Liver (tissue), 3 donors: ENCODE measurements at regions not wholly inside any gene's neighbourhood (a gene's known extent, or its start where the extent isn't known, plus 50 kb on each side); places are given as distances from the start of the nearest gene placed in this dataset.

Experiments
- EGR1 ChIP-seq, 2 donors: IDR thresholded peaks; 2 replicates each; pipeline ENCODE4 v1.6.1; 2016 to 2018; ENCODE audit warnings: antibody characterized with exemption in 2 of 2, low read depth in 2 of 2
- JUND ChIP-seq, 2 donors: IDR thresholded peaks; 2 replicates each; pipeline ENCODE4 v1.6.1; 2016; ENCODE audit warnings: antibody characterized with exemption in 2 of 2
- NR2F2 ChIP-seq: IDR thresholded peaks from 2 replicates; pipeline ENCODE4 v1.6.1; 2016; ENCODE audit warnings: antibody characterized with exemption
- RAD21 ChIP-seq, 2 donors: IDR thresholded peaks; 2 replicates each; pipeline ENCODE4 v1.6.1; 2016; ENCODE audit warnings: antibody characterized with exemption in 2 of 2, mild to moderate bottlenecking in 2 of 2
- TAF1 ChIP-seq: conservative IDR thresholded peaks from 2 replicates; pipeline ENCODE4 v1.6.1; 2016; ENCODE audit warnings: antibody characterized with exemption, mild to moderate bottlenecking
- YY1 ChIP-seq: IDR thresholded peaks from 2 replicates; pipeline ENCODE4 v1.6.1; 2016; ENCODE audit warnings: antibody characterized with exemption, mild to moderate bottlenecking
- TF ChIP-seq, protein P1 (sequence below): fragments of 150-350 bp; IDR thresholded peaks from 2 replicates; pipeline ENCODE4 v1.5.1; 2017; ENCODE audit warnings: improper control_type of control experiment, low read depth, low read length; ENCODE audit not compliant: missing input control
- TF ChIP-seq, protein P2 (sequence below): IDR thresholded peaks from 2 replicates; pipeline ENCODE4 v1.6.1; 2016; ENCODE audit warnings: antibody characterized with exemption
- TF ChIP-seq, protein P3 (sequence below): IDR thresholded peaks from 2 replicates; pipeline ENCODE4 v1.6.1; 2016; ENCODE audit warnings: antibody characterized with exemption
- TF ChIP-seq, protein P4 (sequence below): IDR thresholded peaks from 2 replicates; pipeline ENCODE4 v1.6.1; 2016; ENCODE audit warnings: antibody characterized with exemption
- TF ChIP-seq, protein P5 (sequence below): IDR thresholded peaks from 2 replicates; pipeline ENCODE4 v1.6.1; 2016; ENCODE audit warnings: antibody characterized with exemption, mild to moderate bottlenecking
- donor health status: healthy.
- donor health status: healthy.

DNA sequence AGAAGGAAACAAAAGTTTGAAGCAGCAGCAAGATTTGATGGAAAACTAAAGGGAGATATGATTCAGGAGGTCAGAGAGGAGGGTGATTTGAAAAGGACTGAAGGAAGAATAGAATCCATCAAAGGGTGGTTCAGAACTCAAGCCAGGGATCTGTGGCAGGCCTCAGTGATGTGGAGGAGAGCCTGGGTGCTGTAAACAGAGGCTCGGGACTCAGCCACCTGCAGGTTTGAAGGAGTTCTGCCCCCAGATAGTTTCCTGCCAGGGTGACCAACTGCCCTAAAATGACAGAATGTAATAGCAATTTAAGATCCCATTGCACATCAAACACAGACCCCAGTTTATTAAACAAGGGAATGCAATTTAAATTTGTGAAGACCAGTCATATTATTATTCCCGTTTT is 204.0 kb upstream of the FAT1 start:
- TF ChIP-seq, protein P1, sequence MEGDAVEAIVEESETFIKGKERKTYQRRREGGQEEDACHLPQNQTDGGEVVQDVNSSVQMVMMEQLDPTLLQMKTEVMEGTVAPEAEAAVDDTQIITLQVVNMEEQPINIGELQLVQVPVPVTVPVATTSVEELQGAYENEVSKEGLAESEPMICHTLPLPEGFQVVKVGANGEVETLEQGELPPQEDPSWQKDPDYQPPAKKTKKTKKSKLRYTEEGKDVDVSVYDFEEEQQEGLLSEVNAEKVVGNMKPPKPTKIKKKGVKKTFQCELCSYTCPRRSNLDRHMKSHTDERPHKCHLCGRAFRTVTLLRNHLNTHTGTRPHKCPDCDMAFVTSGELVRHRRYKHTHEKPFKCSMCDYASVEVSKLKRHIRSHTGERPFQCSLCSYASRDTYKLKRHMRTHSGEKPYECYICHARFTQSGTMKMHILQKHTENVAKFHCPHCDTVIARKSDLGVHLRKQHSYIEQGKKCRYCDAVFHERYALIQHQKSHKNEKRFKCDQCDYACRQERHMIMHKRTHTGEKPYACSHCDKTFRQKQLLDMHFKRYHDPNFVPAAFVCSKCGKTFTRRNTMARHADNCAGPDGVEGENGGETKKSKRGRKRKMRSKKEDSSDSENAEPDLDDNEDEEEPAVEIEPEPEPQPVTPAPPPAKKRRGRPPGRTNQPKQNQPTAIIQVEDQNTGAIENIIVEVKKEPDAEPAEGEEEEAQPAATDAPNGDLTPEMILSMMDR = no peak
- TF ChIP-seq YY1 (no peak), NR2F2 (no peak), RAD21 (IDR thresholded peaks at IDR 0.05) (no peak), TAF1 (no peak), JUND (IDR thresholded peaks at IDR 0.05) (no peak), EGR1 (IDR thresholded peaks at IDR 0.05; ENCODE audit: low read depth in 2 of 2) (no peak)
- TF ChIP-seq, protein P2, sequence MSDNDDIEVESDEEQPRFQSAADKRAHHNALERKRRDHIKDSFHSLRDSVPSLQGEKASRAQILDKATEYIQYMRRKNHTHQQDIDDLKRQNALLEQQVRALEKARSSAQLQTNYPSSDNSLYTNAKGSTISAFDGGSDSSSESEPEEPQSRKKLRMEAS = no peak
- TF ChIP-seq, protein P3, sequence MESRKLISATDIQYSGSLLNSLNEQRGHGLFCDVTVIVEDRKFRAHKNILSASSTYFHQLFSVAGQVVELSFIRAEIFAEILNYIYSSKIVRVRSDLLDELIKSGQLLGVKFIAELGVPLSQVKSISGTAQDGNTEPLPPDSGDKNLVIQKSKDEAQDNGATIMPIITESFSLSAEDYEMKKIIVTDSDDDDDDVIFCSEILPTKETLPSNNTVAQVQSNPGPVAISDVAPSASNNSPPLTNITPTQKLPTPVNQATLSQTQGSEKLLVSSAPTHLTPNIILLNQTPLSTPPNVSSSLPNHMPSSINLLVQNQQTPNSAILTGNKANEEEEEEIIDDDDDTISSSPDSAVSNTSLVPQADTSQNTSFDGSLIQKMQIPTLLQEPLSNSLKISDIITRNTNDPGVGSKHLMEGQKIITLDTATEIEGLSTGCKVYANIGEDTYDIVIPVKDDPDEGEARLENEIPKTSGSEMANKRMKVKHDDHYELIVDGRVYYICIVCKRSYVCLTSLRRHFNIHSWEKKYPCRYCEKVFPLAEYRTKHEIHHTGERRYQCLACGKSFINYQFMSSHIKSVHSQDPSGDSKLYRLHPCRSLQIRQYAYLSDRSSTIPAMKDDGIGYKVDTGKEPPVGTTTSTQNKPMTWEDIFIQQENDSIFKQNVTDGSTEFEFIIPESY = no peak
- TF ChIP-seq, protein P4, sequence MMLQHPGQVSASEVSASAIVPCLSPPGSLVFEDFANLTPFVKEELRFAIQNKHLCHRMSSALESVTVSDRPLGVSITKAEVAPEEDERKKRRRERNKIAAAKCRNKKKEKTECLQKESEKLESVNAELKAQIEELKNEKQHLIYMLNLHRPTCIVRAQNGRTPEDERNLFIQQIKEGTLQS = no peak
- TF ChIP-seq, protein P5, sequence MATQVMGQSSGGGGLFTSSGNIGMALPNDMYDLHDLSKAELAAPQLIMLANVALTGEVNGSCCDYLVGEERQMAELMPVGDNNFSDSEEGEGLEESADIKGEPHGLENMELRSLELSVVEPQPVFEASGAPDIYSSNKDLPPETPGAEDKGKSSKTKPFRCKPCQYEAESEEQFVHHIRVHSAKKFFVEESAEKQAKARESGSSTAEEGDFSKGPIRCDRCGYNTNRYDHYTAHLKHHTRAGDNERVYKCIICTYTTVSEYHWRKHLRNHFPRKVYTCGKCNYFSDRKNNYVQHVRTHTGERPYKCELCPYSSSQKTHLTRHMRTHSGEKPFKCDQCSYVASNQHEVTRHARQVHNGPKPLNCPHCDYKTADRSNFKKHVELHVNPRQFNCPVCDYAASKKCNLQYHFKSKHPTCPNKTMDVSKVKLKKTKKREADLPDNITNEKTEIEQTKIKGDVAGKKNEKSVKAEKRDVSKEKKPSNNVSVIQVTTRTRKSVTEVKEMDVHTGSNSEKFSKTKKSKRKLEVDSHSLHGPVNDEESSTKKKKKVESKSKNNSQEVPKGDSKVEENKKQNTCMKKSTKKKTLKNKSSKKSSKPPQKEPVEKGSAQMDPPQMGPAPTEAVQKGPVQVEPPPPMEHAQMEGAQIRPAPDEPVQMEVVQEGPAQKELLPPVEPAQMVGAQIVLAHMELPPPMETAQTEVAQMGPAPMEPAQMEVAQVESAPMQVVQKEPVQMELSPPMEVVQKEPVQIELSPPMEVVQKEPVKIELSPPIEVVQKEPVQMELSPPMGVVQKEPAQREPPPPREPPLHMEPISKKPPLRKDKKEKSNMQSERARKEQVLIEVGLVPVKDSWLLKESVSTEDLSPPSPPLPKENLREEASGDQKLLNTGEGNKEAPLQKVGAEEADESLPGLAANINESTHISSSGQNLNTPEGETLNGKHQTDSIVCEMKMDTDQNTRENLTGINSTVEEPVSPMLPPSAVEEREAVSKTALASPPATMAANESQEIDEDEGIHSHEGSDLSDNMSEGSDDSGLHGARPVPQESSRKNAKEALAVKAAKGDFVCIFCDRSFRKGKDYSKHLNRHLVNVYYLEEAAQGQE = no peak
